Mammary epithelial cell (primary cell): ENCODE measurements at regions not wholly inside any gene's neighbourhood (a gene's known extent, or its start where the extent isn't known, plus 50 kb on each side); places are given as distances from the start of the nearest gene placed in this dataset.

ENCODE experiments used
- EZH2 ChIP-seq: IDR thresholded peaks from 2 replicates; pipeline ENCODE4 v1.6.1; 2012; ENCODE audit warnings: low read length, inconsistent platforms, borderline replicate concordance
- TF ChIP-seq, protein P1 (sequence below), 2 donors: IDR thresholded peaks in 1 of 2; conservative IDR thresholded peaks in 1 of 2; 2 replicates each; pipeline ENCODE4 v1.5.1; 2011 to 2012; ENCODE audit warnings: inconsistent platforms in 2 of 2, low read length in 2 of 2, mild to moderate bottlenecking in 2 of 2, control low read depth in 1 of 2, low read depth in 1 of 2; ENCODE audit not compliant: insufficient read depth in 1 of 2; ENCODE audit errors: extremely low read depth in 1 of 2

DNA sequence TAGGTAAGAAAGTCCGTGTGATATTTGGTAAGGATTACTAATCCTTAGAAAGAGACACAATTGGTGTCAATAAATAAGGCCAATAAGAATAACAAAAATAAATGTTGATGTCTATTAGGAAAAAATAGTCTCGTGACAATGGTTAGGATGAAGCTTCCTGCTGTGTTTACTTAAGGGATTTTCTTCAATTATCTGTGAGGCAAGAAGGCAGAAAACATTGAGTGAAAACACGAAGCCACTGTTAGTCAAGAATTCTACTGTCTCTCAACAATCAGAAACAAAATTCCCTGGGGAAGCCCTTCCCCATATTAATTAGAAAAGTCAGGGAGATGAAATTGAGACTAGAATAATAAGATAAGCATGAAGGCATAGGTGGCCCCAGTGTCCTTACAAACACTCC is 149.0 kb downstream of the SYK start:
- TF ChIP-seq, protein P1, sequence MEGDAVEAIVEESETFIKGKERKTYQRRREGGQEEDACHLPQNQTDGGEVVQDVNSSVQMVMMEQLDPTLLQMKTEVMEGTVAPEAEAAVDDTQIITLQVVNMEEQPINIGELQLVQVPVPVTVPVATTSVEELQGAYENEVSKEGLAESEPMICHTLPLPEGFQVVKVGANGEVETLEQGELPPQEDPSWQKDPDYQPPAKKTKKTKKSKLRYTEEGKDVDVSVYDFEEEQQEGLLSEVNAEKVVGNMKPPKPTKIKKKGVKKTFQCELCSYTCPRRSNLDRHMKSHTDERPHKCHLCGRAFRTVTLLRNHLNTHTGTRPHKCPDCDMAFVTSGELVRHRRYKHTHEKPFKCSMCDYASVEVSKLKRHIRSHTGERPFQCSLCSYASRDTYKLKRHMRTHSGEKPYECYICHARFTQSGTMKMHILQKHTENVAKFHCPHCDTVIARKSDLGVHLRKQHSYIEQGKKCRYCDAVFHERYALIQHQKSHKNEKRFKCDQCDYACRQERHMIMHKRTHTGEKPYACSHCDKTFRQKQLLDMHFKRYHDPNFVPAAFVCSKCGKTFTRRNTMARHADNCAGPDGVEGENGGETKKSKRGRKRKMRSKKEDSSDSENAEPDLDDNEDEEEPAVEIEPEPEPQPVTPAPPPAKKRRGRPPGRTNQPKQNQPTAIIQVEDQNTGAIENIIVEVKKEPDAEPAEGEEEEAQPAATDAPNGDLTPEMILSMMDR (conservative IDR thresholded peaks at IDR 0.05 in 1 of 2, IDR thresholded peaks at IDR 0.05 in 1 of 2; ENCODE audit: extremely low read depth in 1 of 2, insufficient read depth in 1 of 2, low read depth in 1 of 2, low read length in 2 of 2) = no peak
- no peak for TF ChIP-seq EZH2
